Mesendoderm (in vitro differentiated cells): ENCODE measurements at regions not wholly inside any gene's neighbourhood (a gene's known extent, or its start where the extent isn't known, plus 50 kb on each side); places are given as distances from the start of the nearest gene placed in this dataset.
A peak's percentile ranks its signal among the peaks of the same experiment; 100 is the strongest.
"Not testable (repeated sequence)": the region's sequence is repeated elsewhere in the genome, so short reads cannot be mapped to it uniquely, and the experiment has no call there.

Experiments used
- DNase-seq: peaks from one replicate; pipeline ENCODE4 v3.0.0; 2013
- H2AK5ac ChIP-seq: 2 replicates; pipeline ENCODE4 v1.6.1; 2013; ENCODE audit warnings: low read length, inconsistent platforms
- H2BK120ac ChIP-seq: 2 replicates; pipeline ENCODE4 v1.6.1; 2013; ENCODE audit warnings: low read depth, mild to moderate bottlenecking, low read length, moderate library complexity, mixed read lengths
- H2BK15ac ChIP-seq: replicated peaks from 2 replicates; pipeline ENCODE4 v1.6.1; 2013; ENCODE audit warnings: low read depth, mild to moderate bottlenecking, moderate library complexity
- H2BK5ac ChIP-seq: 2 replicates; pipeline ENCODE4 v1.6.1; 2013; ENCODE audit warnings: low read length, inconsistent platforms
- H3K18ac ChIP-seq: 2 replicates; pipeline ENCODE4 v1.6.1; 2013; ENCODE audit warnings: mild to moderate bottlenecking, low read length, mixed read lengths
- H3K23ac ChIP-seq: one replicate; pipeline ENCODE4 v1.6.1; 2013; ENCODE audit warnings: low read length
- H3K27ac ChIP-seq: 2 replicates; pipeline ENCODE4 v1.5.1; 2013; ENCODE audit warnings: low read depth, mild to moderate bottlenecking, inconsistent platforms, low read length, moderate library complexity
- H3K27me3 ChIP-seq: 2 replicates; pipeline ENCODE4 v1.6.1; 2013; ENCODE audit warnings: low read length, control low read depth, mild to moderate bottlenecking, inconsistent platforms; ENCODE audit not compliant: insufficient read depth, poor library complexity
- H3K36me3 ChIP-seq: 2 replicates; pipeline ENCODE4 v1.6.1; 2013; ENCODE audit warnings: low read length, inconsistent platforms; ENCODE audit not compliant: control insufficient read depth, insufficient read depth
- H3K4ac ChIP-seq: one replicate; pipeline ENCODE4 v1.6.1; 2013; ENCODE audit warnings: low read depth, mild to moderate bottlenecking, low read length, moderate library complexity
- H3K4me1 ChIP-seq: 2 replicates; pipeline ENCODE4 v1.6.1; 2013; ENCODE audit warnings: low read depth, low read length, inconsistent platforms; ENCODE audit not compliant: control insufficient read depth
- H3K4me2 ChIP-seq: 2 replicates; pipeline ENCODE4 v1.6.1; 2013; ENCODE audit warnings: low read length
- H3K4me3 ChIP-seq: 2 replicates; pipeline ENCODE4 v1.5.1; 2013; ENCODE audit warnings: mild to moderate bottlenecking, low read length
- H3K56ac ChIP-seq: one replicate; pipeline ENCODE4 v1.6.1; 2013; ENCODE audit warnings: low read length
- H3K79me1 ChIP-seq: 2 replicates; pipeline ENCODE4 v1.6.1; 2013; ENCODE audit warnings: low read length, inconsistent platforms
- H3K79me2 ChIP-seq: 2 replicates; pipeline ENCODE4 v1.6.1; 2013; ENCODE audit warnings: mild to moderate bottlenecking, low read length; ENCODE audit not compliant: control insufficient read depth, insufficient read depth
- H3K9ac ChIP-seq: 2 replicates; pipeline ENCODE4 v1.6.1; 2013; ENCODE audit warnings: low read length, inconsistent platforms
- H4K5ac ChIP-seq: one replicate; pipeline ENCODE4 v1.6.1; 2013; ENCODE audit warnings: low read length
- H4K8ac ChIP-seq: one replicate; pipeline ENCODE4 v1.6.1; 2013; ENCODE audit warnings: low read depth, mild to moderate bottlenecking, control low read depth, low read length, moderate library complexity
- WGBS: extraction: QIAGEN DNeasy Blood & Tissue Kit; methylation state at CpG from one replicate; pipeline ENCODE4 v1.1.7; 2013; ENCODE audit warnings: low lambda C conversion rate, missing lambda C conversion rate; ENCODE audit not compliant: insufficient coverage; ENCODE audit errors: extremely low coverage; 5-methylcytosine and 5-hydroxymethylcytosine counted together

DNA sequence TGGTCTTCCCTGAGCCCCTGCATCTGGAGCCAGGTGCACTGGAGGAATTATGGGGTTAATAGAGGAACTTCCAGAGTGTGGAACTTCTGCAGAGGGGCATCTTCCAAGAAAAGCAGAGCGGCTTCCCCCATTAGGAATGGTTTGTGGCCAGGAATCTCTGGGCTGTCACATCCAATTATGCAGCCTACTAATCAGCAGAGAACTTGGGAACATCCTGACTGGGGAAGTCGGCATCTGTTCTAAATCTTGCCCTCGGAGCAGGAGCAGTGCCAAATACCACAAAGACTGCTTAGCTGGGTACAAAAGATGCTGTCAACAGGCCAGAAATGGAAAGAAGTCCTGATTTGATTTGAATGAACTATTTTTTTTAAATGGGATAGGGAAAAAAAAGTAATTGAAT is 435.1 kb downstream of the ZNF536 start:
- H3K79me1 ChIP-seq = no peaks in the 10 kb centered on the region
- no CpG with 5 or more reads among the region's 3 CpGs for WGBS
- H3K4me2 ChIP-seq = no peak overlapping the region

DNA sequence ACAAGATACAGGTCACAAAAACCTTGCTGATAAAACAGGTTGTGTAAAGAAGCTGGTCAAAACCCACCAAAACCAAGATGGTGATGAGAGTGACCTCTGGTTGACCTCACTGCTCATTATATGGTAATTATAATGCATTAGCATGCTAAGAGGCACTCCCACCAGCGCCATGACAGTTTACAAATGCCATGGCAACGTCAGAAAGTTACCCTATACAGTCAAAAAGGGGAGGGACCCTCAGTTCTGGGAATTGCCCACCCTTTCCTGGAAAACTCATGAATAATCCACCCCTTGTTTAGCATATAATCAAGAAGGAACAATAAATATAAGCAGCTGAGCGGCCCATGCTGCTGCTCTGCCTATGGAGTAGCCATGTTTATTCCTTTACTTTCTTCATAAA is 434.1 kb downstream of the ZNF536 start:
- Histone ChIP-seq H3K4ac (no peak overlapping the region), H3K4me1 (no peaks in the 10 kb centered on the region), H3K56ac (no peak overlapping the region), H3K18ac (no peak overlapping the region), H3K23ac (no peak overlapping the region), H3K4me3 (no peak overlapping the region), H3K36me3 (no peaks in the 10 kb centered on the region), H2AK5ac (no peak overlapping the region), H3K9ac (no peak overlapping the region), H4K5ac (no peak overlapping the region), H2BK120ac (no peak overlapping the region), H3K79me2 (no peaks in the 10 kb centered on the region), H2BK15ac (no peak overlapping the region), H3K79me1 (no peaks in the 10 kb centered on the region), H2BK5ac (no peak overlapping the region), H3K4me2 (no peak overlapping the region), H3K27ac (no peak overlapping the region), H3K27me3 (no peaks in the 10 kb centered on the region), H4K8ac (no peak overlapping the region)
- no CpG with 5 or more reads among the region's 3 CpGs for WGBS
- DNase-seq = peak; percentile 7

More for the DNA sequence above, 435.1 kb downstream of the ZNF536 start:
- Histone ChIP-seq H4K8ac (no peak overlapping the region), H2BK120ac (no peak overlapping the region), H4K5ac (no peak overlapping the region), H3K79me2 (no peaks in the 10 kb centered on the region), H2AK5ac (no peak overlapping the region), H3K27me3 (no peaks in the 10 kb centered on the region), H3K4me3 (no peak overlapping the region), H3K4me1 (no peaks in the 10 kb centered on the region), H3K27ac (no peak overlapping the region), H3K18ac (no peak overlapping the region), H3K56ac (no peak overlapping the region), H3K4ac (no peak overlapping the region), H3K9ac (no peak overlapping the region), H2BK5ac (no peak overlapping the region), H3K23ac (no peak overlapping the region), H2BK15ac (no peak overlapping the region), H3K36me3 (no peaks in the 10 kb centered on the region)
- no peak for DNase-seq

- no peak overlapping the region for H3K4ac ChIP-seq
- H3K36me3 ChIP-seq = no peaks in the 10 kb centered on the region
- H2BK120ac ChIP-seq = no peak overlapping the region
- no peak overlapping the region for H4K5ac ChIP-seq
- no CpG with 5 or more reads among the region's 5 CpGs for WGBS
- DNase-seq = no peak
- H3K18ac ChIP-seq = no peak overlapping the region
- no peak overlapping the region for H3K9ac ChIP-seq
- H3K4me1 ChIP-seq = no peaks in the 10 kb centered on the region
- no peaks in the 10 kb centered on the region for H3K79me1 ChIP-seq
- H4K8ac ChIP-seq = no peak overlapping the region
- H2BK5ac ChIP-seq = no peak overlapping the region
- H2AK5ac ChIP-seq = no peak overlapping the region
- no peaks in the 10 kb centered on the region for H3K27me3 ChIP-seq
- no peak overlapping the region for H3K4me2 ChIP-seq
- no peak overlapping the region for H3K56ac ChIP-seq
- no peak overlapping the region for H3K27ac ChIP-seq
- H3K23ac ChIP-seq = no peak overlapping the region
- H2BK15ac ChIP-seq = no peak overlapping the region
- no peaks in the 10 kb centered on the region for H3K79me2 ChIP-seq
- no peak overlapping the region for H3K4me3 ChIP-seq
Observed at GRCh38 chr19:30804751-30805150, 432.6 kb downstream of the ZNF536 start.

DNA sequence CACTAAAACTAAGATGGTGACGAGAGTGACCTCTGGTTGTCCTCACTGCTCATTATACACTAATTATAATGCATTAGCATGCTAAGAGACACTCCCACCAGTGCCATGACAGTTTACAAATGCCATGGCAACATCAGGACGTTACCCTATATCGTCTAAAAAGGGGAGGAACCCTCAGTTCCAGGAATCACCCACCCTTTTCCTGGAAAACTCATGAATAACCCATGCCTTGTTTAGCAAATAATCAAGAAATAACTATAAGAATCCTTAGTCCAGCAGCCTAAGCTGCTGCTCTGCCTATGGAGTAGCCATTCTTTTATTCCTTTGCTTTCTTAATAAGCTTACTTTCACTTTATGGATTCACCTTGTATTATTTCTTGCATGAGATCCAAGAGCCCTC is 432.1 kb downstream of the ZNF536 start:
- WGBS = no CpG with 5 or more reads among the region's 3 CpGs
- H4K5ac ChIP-seq, H3K27ac ChIP-seq, H2BK5ac ChIP-seq, DNase-seq, H3K4me1 ChIP-seq, H3K4me2 ChIP-seq, H3K4me3 ChIP-seq, H3K9ac ChIP-seq, H3K79me2 ChIP-seq, H3K56ac ChIP-seq, H3K23ac ChIP-seq, H3K4ac ChIP-seq, H3K36me3 ChIP-seq, H3K18ac ChIP-seq, H2AK5ac ChIP-seq, H2BK120ac ChIP-seq, H3K79me1 ChIP-seq, H2BK15ac ChIP-seq, H4K8ac ChIP-seq, H3K27me3 ChIP-seq: not testable (repeated sequence)

DNA sequence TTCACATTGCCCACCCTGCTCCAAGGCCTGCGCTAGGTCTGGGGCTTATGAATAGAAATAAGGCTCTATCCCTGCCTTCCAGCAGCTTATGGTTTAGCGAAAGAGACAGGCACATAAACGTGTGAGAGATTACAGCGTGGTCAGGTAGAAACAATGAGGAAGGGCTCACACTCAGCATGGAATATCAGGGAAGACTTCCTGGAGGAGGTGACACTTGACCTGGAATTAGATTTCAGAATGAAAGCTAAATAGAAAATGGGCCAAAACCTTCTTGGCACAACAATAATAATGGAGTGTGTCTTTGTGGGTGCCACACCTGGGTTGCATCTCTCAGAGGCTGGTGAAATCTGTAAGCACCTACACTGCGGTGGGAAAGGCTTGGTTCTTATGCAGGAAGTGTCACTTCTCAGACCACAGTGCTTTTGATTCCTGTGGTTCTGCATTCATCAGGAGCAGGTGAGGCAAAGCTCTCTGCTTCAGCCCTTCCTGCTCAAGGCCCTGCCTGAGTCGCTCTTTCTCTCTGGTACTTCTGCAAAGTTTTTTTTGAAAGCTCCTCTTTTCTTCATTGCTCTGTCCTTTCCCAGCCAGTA is 430.3 kb downstream of the ZNF536 start:
- WGBS = no CpG with 5 or more reads among the region's 6 CpGs
- no peak overlapping the region for H2BK5ac ChIP-seq
- H3K27ac ChIP-seq = no peak overlapping the region
- H4K5ac ChIP-seq = no peak overlapping the region
- no peak overlapping the region for H3K4ac ChIP-seq
- H3K56ac ChIP-seq = no peak overlapping the region
- H4K8ac ChIP-seq = no peak overlapping the region
- H3K18ac ChIP-seq = no peak overlapping the region
- H3K23ac ChIP-seq = no peak overlapping the region
- no peak overlapping the region for H3K9ac ChIP-seq
- H3K79me2 ChIP-seq = no peaks in the 10 kb centered on the region
- H2AK5ac ChIP-seq = no peak overlapping the region
- no peak overlapping the region for H3K4me3 ChIP-seq
- no peak for DNase-seq
- no peaks in the 10 kb centered on the region for H3K79me1 ChIP-seq
- H3K4me2 ChIP-seq = no peak overlapping the region
- no peaks in the 10 kb centered on the region for H3K27me3 ChIP-seq
- no peaks in the 10 kb centered on the region for H3K4me1 ChIP-seq
- no peaks in the 10 kb centered on the region for H3K36me3 ChIP-seq
- no peak overlapping the region for H2BK120ac ChIP-seq
- H2BK15ac ChIP-seq = no peak overlapping the region
